CD14-positive monocyte (primary cell): ENCODE measurements at regions not wholly inside any gene's neighbourhood (a gene's known extent, or its start where the extent isn't known, plus 50 kb on each side); places are given as distances from the start of the nearest gene placed in this dataset.

Experiments
- DNase-seq, 3 donors: peaks; one replicate each; pipeline ENCODE4 v3.0.0-alpha.2; 2011 to 2022
- H2AFZ ChIP-seq: 2 replicates; pipeline ENCODE4 v1.6.0; 2012; ENCODE audit warnings: mild to moderate bottlenecking, low read depth, low read length, inconsistent platforms; ENCODE audit not compliant: insufficient read depth, poor library complexity, severe bottlenecking
- H3K27ac ChIP-seq, 2 donors: 1 replicate in 1 of 2; 2 replicates in 1 of 2; pipeline ENCODE4 v1.5.1; 2012 to 2013; ENCODE audit warnings: low read length in 2 of 2, control low read depth in 1 of 2, inconsistent platforms in 1 of 2, low read depth in 1 of 2, mild to moderate bottlenecking in 1 of 2
- H3K27me3 ChIP-seq, 2 donors: one replicate each; pipeline versions ENCODE4 v1.6.0 to v1.6.1; 2011 to 2013; ENCODE audit warnings: low read length in 2 of 2; ENCODE audit not compliant: control insufficient read depth in 2 of 2, insufficient read depth in 2 of 2
- H3K36me3 ChIP-seq, 2 donors: replicated peaks in 1 of 2; 1 replicate in 1 of 2; 2 replicates in 1 of 2; pipeline versions ENCODE4 v1.5.1 to v1.6.1; 2012 to 2013; ENCODE audit warnings: low read length in 2 of 2, control low read depth in 1 of 2, inconsistent platforms in 1 of 2, mild to moderate bottlenecking in 1 of 2; ENCODE audit not compliant: insufficient read depth in 2 of 2, control insufficient read depth in 1 of 2
- H3K4me1 ChIP-seq, 2 donors: 1 replicate in 1 of 2; 2 replicates in 1 of 2; pipeline versions ENCODE4 v1.5.1 to v1.6.1; 2012 to 2013; ENCODE audit warnings: low read length in 2 of 2, control low read depth in 1 of 2, inconsistent platforms in 1 of 2, mild to moderate bottlenecking in 1 of 2, moderate library complexity in 1 of 2; ENCODE audit not compliant: insufficient read depth in 2 of 2, control insufficient read depth in 1 of 2
- H3K4me2 ChIP-seq: replicated peaks from 2 replicates; pipeline ENCODE3; 2012; ENCODE audit warnings: low read length, moderate library complexity, mild to moderate bottlenecking; ENCODE audit not compliant: poor library complexity, severe bottlenecking; ENCODE audit errors: extremely low read depth
- H3K4me3 ChIP-seq, 3 experiments: fragments of 200-600 bp in 1 of 3; sonication (generic) in 1 of 3; replicated peaks in 1 of 3; 1 replicate in 2 of 3; 2 replicates in 1 of 3; pipeline ENCODE4 v1.5.1; 2011 to 2013; ENCODE audit warnings: low read length in 3 of 3, mild to moderate bottlenecking in 3 of 3, control low read depth in 2 of 3, low read depth in 2 of 3, inconsistent platforms in 1 of 3, moderate library complexity in 1 of 3
- H3K79me2 ChIP-seq: 2 replicates; pipeline ENCODE4 v1.6.0; 2012; ENCODE audit warnings: mild to moderate bottlenecking, control low read depth, inconsistent platforms, low read length, moderate library complexity; ENCODE audit not compliant: insufficient read depth
- H3K9ac ChIP-seq: 2 replicates; pipeline ENCODE4 v1.6.0; 2017; ENCODE audit warnings: low read length, mild to moderate bottlenecking; ENCODE audit not compliant: insufficient read depth, poor library complexity, severe bottlenecking
- H3K9me3 ChIP-seq, 2 donors: replicated peaks in 1 of 2; 1 replicate in 1 of 2; 2 replicates in 1 of 2; pipeline versions ENCODE4 v1.5.1 to v1.6.1; 2012 to 2013; ENCODE audit warnings: low read length in 2 of 2, control low read depth in 1 of 2; ENCODE audit not compliant: control insufficient read depth in 1 of 2, insufficient read depth in 1 of 2
- H4K20me1 ChIP-seq: 2 replicates; pipeline ENCODE4 v1.6.0; 2012; ENCODE audit warnings: mild to moderate bottlenecking, low read length, control low read depth, moderate library complexity; ENCODE audit not compliant: insufficient read depth
- H3K27ac Mint-ChIP-seq, 7 donors: one replicate each; pipeline ENCODE4 v1.8.0; 2020; ENCODE audit warnings: mild to moderate bottlenecking in 7 of 7, mixed read lengths in 7 of 7, moderate library complexity in 6 of 7, inconsistent platforms in 2 of 7
- H3K27me3 Mint-ChIP-seq, 3 donors: one replicate each; pipeline ENCODE4 v1.8.0; 2021 to 2022; ENCODE audit warnings: low read depth in 3 of 3, mild to moderate bottlenecking in 3 of 3, mixed read lengths in 3 of 3, moderate library complexity in 3 of 3, inconsistent platforms in 1 of 3
- H3K36me3 Mint-ChIP-seq, 2 donors: one replicate each; pipeline ENCODE4 v1.8.0; 2020; ENCODE audit warnings: mixed read lengths in 2 of 2, inconsistent platforms in 1 of 2, mild to moderate bottlenecking in 1 of 2
- H3K4me1 Mint-ChIP-seq: one replicate; pipeline ENCODE4 v1.8.0; 2020; ENCODE audit warnings: mild to moderate bottlenecking, mixed read lengths
- H3K4me3 Mint-ChIP-seq, 2 donors: one replicate each; pipeline ENCODE4 v1.8.0; 2020; ENCODE audit warnings: mild to moderate bottlenecking in 2 of 2, mixed read lengths in 2 of 2, moderate library complexity in 1 of 2
- H3K9me3 Mint-ChIP-seq, 7 donors: one replicate each; pipeline ENCODE4 v1.8.0; 2020 to 2022; ENCODE audit warnings: mixed read lengths in 7 of 7, mild to moderate bottlenecking in 6 of 7, moderate library complexity in 6 of 7, inconsistent platforms in 2 of 7
- CTCF ChIP-seq: fragments of 200-600 bp; IDR thresholded peaks from one replicate; pipeline ENCODE4 v1.8.0; 2022; ENCODE audit warnings: antibody characterized with exemption, mild to moderate bottlenecking
- WGBS: methylation state at CpG from one replicate; pipeline ENCODE4 v1.1.5; 2013; ENCODE audit warnings: missing lambda C conversion rate; ENCODE audit not compliant: insufficient coverage; 5-methylcytosine and 5-hydroxymethylcytosine counted together
- intact Hi-C, 2 donors: fragments of 100-400 bp; cut with micrococcal nuclease; formaldehyde crosslinking; loops; one replicate each; pipeline versions ENCODE4 v1.15.0 to v1.15.1; 2023

- H3K4me1 ChIP-seq = peaks cover 29 to 35% of the 10 kb centered on the region in 2 donors
- no peaks in the 10 kb centered on the region for H4K20me1 ChIP-seq
- intact Hi-C loops = loop anchor here (5.0 kb wide), 2 partner anchors 38 to 63 kb away; partner anchors contain the start of gene SNX9 (in 1 of the 2)
- Mint-ChIP-seq H3K4me1 (peaks cover 61% of the 10 kb centered on the region), H3K27ac (peak overlapping the region in 4 of 7 donors; percentile 59 to 90 (median 72)), H3K9me3 (peaks cover 4 to 11% (median 7%) of the 10 kb centered on the region in 7 donors), H3K36me3 (peaks cover 2 to 10% of the 10 kb centered on the region in 2 donors), H3K27me3 (peaks cover 11 to 22% (median 18%) of the 10 kb centered on the region in 3 donors), H3K4me3 (no peak overlapping the region)
- no peak overlapping the region for H2AFZ ChIP-seq
- TF ChIP-seq CTCF = no peak
- peaks cover 0 to 4% of the 10 kb centered on the region in 2 donors for H3K9me3 ChIP-seq
- no peak overlapping the region for H3K4me2 ChIP-seq
- WGBS = 88% methylated on average over 4 of the region's 4 CpGs
- H3K27me3 ChIP-seq = peaks cover 0 to 4% of the 10 kb centered on the region in 2 donors
- H3K36me3 ChIP-seq = no peaks in the 10 kb centered on the region
- DNase-seq = peak in 1 of 3 donors; percentile 44
- H3K4me3 ChIP-seq = no peak overlapping the region
- no peak overlapping the region for H3K9ac ChIP-seq
- H3K79me2 ChIP-seq = no peaks in the 10 kb centered on the region
- no peak overlapping the region for H3K27ac ChIP-seq
Observed at GRCh38 chr6:157759028-157759427, 64.0 kb upstream of the SNX9 start.

DNA sequence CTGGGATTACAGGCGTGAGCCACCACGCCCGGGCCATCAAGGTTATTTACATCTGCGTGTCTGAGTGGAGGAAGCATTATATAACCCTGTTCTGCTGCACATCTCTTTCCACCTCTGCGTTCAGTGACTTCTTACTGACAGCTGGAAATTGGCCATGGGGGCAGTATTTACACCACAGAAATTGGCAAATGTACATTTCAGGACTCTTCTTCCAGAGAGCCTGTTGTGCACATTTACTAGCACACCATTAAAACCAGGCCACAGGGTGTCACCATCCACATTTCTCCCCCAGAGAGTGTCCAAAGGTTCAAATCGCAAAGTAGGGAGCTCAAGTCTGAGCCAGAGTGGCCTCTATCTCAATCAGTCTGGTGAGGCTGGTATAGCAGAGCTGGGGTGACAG, 62.9 kb upstream of the SNX9 start:
- intact Hi-C loops = loop anchor here in 1 of 2 donors (5.0 to 10.0 kb wide), 3 partner anchors 62 to 325 kb away; partner anchors contain the start of gene SNX9

More for the DNA sequence above, 62.9 kb upstream of the SNX9 start:
- H3K27ac Mint-ChIP-seq = peak overlapping the region in 6 of 7 donors; percentile 15 to 88 (median 74)
- no peak for TF ChIP-seq CTCF
- no peak overlapping the region for H3K4me3 Mint-ChIP-seq
- H2AFZ ChIP-seq = no peak overlapping the region
- no peak overlapping the region for H3K4me2 ChIP-seq
- no peak overlapping the region for H3K9ac ChIP-seq
- H3K4me3 ChIP-seq = no peak overlapping the region
- H3K27me3 ChIP-seq = peaks cover 0 to 4% of the 10 kb centered on the region in 2 donors
- peaks cover 11 to 21% (median 19%) of the 10 kb centered on the region in 3 donors for H3K27me3 Mint-ChIP-seq
- peaks cover 0 to 5% (median 3%) of the 10 kb centered on the region in 7 donors for H3K9me3 Mint-ChIP-seq
- peaks cover 37 to 46% of the 10 kb centered on the region in 2 donors for H3K4me1 ChIP-seq
- H3K36me3 Mint-ChIP-seq = peaks cover 2 to 10% of the 10 kb centered on the region in 2 donors
- H3K27ac ChIP-seq = no peak overlapping the region
- no peaks in the 10 kb centered on the region for H3K9me3 ChIP-seq
- 95% methylated on average over 5 of the region's 6 CpGs for WGBS
- no peaks in the 10 kb centered on the region for H3K36me3 ChIP-seq
- no peak for DNase-seq
- peaks cover 72% of the 10 kb centered on the region for H3K4me1 Mint-ChIP-seq
- no peaks in the 10 kb centered on the region for H4K20me1 ChIP-seq
- H3K79me2 ChIP-seq = no peaks in the 10 kb centered on the region
